HG03469 (cell line): ENCODE measurements at regions not wholly inside any gene's neighbourhood (a gene's known extent, or its start where the extent isn't known, plus 50 kb on each side); places are given as distances from the start of the nearest gene placed in this dataset.
"Not testable (repeated sequence)": the region's sequence is repeated elsewhere in the genome, so short reads cannot be mapped to it uniquely, and the experiment has no call there.

Experiments
- ATAC-seq: cut with Tn5 transposase; IDR thresholded peaks from one replicate; pipeline ENCODE4 v1.9.1; 2021; ENCODE audit warnings: mild to moderate bottlenecking, moderate library complexity, moderate number of reproducible peaks; ENCODE audit not compliant: unreplicated experiment

GRCh38 chr10:89942217-89942616 is 240.8 kb downstream of the KIF20B start:
- no peak for ATAC-seq

- ATAC-seq = no peak
Observed at GRCh38 chr10:89944138-89944537, 242.7 kb downstream of the KIF20B start.

GRCh38 chr10:89946106-89946505 is 244.7 kb downstream of the KIF20B start:
- ATAC-seq = no peak

- ATAC-seq = no peak
Observed at GRCh38 chr10:89949496-89949895, 248.1 kb downstream of the KIF20B start.

GRCh38 chr10:89952325-89952724 is 250.9 kb downstream of the KIF20B start:
- no peak for ATAC-seq

GRCh38 chr10:89952751-89953150 is 251.4 kb downstream of the KIF20B start:
- ATAC-seq = no peak

GRCh38 chr10:89954061-89954460 is 252.7 kb downstream of the KIF20B start:
- no peak for ATAC-seq

GRCh38 chr10:89954787-89955566 is 253.6 kb downstream of the KIF20B start:
- ATAC-seq = no peak

GRCh38 chr10:89959433-89960110 is 258.2 kb downstream of the KIF20B start:
- ATAC-seq = no peak

GRCh38 chr10:89963451-89964102 is 262.2 kb downstream of the KIF20B start:
- no peak for ATAC-seq

GRCh38 chr10:89966211-89966610 is 264.8 kb downstream of the KIF20B start:
- ATAC-seq = no peak

GRCh38 chr10:89973326-89973725 is 271.9 kb downstream of the KIF20B start:
- ATAC-seq = no peak

GRCh38 chr10:89975071-89975470 is 273.7 kb downstream of the KIF20B start:
- no peak for ATAC-seq

GRCh38 chr10:89975771-89976170 is 274.4 kb downstream of the KIF20B start:
- no peak for ATAC-seq

GRCh38 chr10:89978081-89978480 is 276.7 kb downstream of the KIF20B start:
- ATAC-seq = no peak

GRCh38 chr10:89979726-89980125 is 278.3 kb downstream of the KIF20B start:
- ATAC-seq = no peak

GRCh38 chr10:89980166-89980565 is 278.8 kb downstream of the KIF20B start:
- no peak for ATAC-seq

GRCh38 chr10:89981891-89982290 is 280.5 kb downstream of the KIF20B start:
- ATAC-seq = no peak

- no peak for ATAC-seq
Observed at GRCh38 chr10:89985446-89985845, 284.1 kb downstream of the KIF20B start.

- ATAC-seq = not testable (repeated sequence)
Observed at GRCh38 chr10:89988361-89988760, 287.0 kb downstream of the KIF20B start.

- ATAC-seq = no peak
Observed at GRCh38 chr10:89992575-89992974, 291.2 kb downstream of the KIF20B start.

GRCh38 chr10:90007226-90007625 is 305.8 kb downstream of the KIF20B start:
- ATAC-seq = no peak
